GM21515 (cell line): ENCODE measurements at regions not wholly inside any gene's neighbourhood (a gene's known extent, or its start where the extent isn't known, plus 50 kb on each side); places are given as distances from the start of the nearest gene placed in this dataset.

Experiments used
- ATAC-seq: cut with Tn5 transposase; IDR thresholded peaks from one replicate; pipeline ENCODE4 v1.9.1; 2021; ENCODE audit not compliant: unreplicated experiment

DNA sequence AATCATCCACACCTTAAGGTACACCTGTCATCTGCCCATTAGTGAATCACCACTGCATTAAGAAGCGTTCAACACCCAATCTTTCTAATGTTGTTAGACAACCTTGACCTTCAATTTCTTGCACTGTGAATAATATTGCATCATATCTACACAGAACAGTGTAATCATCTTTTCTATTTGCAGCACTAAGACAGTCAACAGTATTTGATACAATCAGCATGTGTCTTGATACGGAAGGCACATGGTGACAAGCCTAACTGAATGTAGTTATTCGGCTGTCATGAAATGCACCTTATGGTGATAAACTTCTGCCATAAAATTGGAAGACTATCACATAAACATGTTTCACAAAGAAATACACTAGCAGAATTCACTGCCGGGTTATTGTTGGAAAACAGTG, 253.9 kb upstream of the THRB start:
- ATAC-seq, result no peak

DNA sequence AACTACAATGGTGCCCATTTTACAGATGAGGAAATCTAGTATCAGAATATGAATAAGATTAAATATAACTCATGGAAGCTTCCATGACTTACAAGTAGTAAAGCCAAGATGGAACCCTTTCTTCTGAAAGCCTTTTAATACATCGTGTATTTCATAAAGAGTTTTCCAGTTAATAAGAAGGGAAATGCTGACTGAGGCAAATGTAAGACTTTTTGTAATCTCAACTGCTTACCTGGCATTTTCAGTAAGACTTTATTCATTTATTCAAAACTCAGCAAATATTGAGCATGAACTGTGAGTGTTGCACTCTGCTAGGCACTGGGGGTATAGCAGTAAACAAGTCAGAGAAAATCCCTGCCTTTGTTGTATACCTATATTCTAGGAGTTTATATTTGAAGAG, 256.4 kb upstream of the THRB start:
- no peak for ATAC-seq

DNA sequence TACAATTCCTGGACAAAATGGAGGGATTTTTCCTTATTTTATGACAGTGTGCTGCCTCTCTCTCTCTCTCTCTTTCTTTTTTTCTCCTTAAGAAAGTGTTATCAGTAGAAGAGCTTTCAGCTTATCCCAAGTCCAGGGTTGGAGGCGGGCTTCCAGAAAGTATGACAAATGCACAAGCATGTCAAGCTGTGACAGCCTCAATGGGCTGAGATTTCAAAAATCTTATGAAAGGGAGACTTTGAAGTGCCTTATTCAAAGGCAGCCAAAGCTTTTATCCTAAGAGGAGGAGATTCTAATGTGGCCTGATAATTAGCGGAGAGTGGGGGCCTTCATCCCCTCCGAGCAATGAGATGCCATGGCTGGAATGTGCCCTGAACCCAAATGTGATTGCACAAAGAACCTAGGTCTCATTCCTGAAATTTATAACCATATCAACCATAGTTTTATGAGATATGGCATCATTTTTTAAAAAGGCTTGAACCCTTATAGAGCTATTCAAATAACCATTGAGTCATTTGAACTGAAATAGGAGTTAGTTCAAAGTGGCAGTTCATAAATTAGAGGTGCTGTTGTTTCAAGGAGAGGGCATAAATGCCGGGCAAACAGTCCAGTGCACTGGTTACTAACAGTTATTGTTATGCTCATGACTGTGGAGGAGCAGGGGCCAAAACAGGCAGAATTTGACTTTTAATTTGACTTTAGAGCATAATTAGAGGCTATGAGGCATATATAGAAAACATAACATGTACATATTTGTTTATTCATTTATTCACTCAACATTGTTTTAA, 261.6 kb upstream of the THRB start:
- no peak for ATAC-seq

DNA sequence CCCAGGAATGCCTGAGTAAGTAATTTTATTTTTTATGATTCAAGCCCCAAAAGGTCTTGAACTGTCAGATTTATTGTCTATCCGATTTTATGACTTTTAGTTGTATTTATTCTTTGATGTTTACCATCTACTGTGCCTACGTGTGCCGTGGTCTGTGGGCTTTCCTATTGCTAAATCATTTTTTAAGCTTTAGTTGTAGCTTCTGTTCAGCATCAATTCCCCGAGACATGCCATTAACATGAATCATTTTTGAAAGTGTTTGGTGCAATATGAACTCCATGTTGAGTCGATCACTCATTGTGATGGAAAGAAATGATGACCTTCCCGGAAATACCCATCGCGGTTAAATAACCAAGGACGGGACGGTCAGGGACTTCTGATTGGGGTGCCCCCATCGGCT, 268.7 kb upstream of the THRB start:
- ATAC-seq, result no peak

DNA sequence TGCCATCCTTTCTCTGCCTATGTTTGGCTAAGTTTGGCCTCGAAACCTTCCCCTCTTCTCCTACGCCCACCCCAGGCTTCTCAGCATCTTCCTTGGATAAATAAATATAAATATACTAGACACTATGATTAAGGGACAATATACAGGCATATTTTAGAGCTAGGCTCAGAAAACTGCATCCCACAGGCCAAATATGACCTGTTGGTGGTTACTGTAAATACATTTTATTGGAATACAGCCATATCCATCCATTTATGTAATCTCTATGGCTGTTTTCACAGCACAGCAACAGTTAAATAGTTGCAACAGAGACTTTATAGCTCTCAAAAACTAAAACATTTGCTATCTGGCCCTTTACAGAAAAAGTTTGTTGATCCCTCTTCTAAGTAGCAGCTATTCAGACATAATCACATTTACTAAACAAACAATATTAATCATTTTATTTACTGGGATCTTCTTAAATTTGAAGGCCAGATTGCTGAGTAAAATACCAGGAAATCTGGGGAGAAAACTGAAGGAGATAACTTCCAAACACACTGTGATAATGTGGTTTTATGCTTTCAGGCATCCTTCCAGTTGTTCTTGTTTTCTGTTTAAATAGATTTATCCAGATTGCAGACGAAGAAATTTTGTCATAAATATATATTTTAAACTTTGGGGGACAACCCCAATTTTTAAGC, 269.7 kb upstream of the THRB start:
- no peak for ATAC-seq

DNA sequence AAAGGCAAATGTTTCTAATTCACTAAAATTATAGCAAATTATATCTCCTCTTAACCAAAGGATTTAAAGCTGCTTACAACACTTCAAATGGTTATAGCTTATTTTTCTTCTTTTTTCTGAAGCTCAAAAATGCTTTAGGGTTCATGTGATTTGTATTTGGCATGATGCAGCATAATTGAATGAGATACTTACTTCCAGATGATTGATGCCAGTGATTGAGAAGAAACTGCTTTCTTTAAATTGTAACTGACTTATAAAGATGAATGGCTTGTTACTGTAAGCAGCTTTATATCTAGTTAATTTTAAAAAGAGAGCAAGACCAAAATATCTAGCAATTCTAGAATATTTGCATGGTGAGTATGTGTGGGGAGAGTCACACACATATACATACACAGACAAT, 270.7 kb upstream of the THRB start:
- no peak for ATAC-seq

DNA sequence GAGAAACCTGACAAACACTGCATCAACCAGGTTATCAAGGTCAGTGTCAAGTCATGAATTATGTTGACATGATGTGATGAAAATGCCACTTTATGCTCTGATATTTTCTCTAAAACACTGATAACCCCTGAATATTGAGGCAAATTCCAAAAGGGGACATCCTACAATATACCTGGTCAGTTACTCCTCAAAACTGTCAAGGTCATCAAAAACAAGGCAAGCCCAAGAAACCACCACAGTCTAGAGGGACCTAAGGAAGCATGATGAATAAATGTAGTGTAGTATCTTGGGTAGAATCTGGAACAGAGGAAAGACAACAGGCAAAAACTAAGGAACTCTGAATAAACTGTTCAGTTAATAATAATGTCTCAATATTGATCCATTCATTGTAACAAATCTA, 275.3 kb upstream of the THRB start:
- no peak for ATAC-seq

DNA sequence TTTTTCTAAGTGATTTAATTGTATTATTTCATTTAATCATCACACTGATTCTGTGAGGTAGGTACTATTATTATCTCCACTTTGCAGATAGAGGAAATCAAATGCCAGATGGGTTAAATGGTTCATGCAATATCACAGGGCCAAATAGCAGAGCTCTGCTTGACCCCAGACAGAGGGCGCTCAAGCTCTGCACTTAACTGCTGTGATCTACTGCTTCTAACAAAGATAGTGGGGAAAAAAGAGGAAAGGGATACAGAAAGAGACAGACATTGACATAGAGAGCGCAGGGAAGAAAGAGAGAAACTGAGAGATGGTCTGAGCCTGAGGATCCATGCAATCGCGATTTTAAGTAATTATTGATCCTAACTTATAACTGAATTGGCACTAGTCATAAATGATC, 279.1 kb upstream of the THRB start:
- no peak for ATAC-seq

DNA sequence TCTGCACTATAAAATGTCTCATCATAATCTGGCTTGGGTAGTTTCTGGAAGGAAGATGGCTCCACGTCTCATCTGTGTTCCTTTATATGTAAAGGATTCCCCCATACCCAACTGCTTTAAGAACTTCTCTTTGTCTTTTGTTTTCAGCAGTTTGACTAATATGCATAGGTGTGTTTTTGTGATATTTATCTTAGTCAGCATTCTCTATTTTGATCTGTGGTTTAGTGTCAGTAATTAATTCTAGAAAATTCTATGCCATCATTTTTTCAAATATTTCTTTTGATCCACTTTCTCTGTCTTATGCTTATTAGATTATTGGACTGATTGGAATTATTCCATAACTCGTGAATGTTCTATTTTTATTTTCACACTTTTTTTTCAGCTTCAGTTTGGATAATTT, 286.3 kb upstream of the THRB start:
- ATAC-seq, result no peak

DNA sequence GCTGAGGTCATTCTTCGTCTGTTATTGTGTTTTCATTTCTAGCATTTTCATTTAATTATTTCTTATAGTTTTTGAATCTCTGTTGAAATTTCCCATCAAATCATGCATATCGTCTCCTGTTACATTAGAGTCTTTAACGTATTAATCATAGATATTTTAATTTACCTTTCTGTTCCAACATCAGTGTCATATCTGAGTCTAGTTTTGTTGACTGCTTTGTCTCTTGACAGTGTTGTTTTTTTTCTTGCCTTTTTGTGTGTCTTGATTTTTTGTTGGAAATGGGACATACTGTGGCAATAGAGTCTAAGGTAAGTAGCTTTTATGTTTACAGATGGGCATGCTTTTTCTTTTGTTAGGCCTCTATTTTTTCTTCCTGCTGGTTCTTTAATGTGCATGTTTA, 286.8 kb upstream of the THRB start:
- ATAC-seq, result no peak

DNA sequence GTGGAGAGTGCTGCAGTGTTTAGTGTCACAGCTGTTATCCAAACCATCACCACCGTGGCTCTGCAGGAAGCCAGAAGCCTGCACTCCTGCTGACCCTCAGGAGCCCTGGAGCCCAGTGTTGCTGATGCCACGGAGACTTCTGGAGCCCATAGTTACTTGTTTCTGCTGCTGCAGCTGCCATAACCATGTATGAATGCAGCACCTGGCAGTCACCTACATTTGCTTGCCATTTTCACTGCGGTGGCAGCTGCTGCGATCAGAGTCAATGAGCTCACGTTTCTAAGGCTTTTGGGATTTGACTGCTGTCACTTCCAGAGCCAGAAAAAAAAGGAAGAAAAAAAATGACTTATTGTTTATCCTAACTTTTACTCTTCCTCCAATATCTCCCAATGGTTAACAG, 299.2 kb upstream of the THRB start:
- no peak for ATAC-seq

DNA sequence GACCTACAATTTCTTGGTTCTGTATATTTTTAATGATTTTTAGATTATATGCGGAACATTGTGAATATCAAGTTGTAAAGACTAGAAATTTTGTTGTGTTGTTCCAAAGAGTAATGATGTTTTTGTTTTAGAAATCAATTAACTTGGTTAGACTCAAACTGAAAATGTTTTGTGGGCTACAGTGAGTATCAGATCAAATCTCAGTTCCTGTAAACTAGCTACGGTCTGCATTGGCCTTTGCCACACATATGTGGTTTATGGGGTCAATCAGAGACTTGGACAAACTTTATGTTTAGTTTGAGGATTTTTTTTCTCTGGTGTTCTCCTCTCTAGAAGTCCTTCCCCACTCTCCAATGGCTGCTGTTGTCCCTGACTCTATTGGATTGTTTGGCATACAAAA, 308.0 kb upstream of the THRB start:
- peak; percentile 96 for ATAC-seq

DNA sequence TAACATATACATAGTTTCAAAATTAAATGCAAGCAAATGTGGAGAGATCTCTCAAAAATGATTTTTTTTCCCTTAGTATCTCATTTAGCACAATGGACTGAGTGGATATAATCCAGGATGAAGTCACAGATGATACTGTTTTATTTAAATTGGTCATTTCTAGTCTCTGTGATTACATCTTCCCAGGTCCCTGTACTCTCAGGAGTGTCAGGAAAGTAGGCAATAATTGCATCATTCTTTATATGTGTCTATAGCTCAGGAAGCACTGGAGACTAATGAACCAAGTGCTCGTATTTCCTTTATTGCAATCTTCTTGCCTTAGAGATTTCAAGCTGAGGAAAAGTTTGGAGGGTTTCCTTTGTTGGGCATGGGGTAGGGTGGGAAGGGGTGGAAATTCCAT, 309.4 kb upstream of the THRB start:
- no peak for ATAC-seq

DNA sequence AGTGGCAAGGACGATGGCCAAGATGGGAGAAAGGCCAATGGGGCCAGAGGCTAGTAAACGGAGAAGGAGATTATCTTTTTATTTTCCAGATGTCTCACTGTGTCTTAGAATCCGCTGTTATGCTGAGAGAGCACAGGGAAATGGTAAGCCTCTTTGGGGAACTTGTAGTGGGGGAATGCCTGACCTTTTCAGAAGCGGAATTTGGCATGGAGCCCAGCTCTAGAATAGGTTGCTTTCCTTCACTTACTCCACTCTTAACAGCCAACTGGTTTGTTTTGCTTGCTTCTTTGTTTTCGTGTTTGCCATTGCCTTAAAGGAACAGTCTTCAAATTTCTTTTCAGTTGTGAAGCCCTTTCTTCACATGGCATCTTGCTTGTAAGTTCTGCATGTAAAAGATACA, 316.2 kb upstream of the THRB start:
- no peak for ATAC-seq

DNA sequence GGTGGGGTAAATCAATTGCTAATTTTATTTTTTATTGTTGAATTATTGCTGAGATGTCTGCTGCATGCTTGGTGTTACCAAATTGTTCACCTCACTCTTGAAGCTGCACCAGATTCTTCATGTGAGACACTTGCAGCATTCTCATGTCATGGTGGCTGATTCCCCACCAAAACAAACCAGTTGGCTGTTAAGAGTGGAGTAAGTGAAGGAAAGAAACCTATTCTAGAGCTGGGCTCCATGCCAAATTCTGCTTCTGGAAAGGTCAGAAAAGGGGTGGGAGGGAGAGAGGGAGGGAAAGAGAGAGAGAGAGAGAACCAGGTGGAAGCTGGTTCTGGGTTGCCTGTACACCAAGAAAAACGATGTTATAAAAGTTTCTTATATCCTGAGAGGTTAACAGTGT, 317.5 kb upstream of the THRB start:
- no peak for ATAC-seq

DNA sequence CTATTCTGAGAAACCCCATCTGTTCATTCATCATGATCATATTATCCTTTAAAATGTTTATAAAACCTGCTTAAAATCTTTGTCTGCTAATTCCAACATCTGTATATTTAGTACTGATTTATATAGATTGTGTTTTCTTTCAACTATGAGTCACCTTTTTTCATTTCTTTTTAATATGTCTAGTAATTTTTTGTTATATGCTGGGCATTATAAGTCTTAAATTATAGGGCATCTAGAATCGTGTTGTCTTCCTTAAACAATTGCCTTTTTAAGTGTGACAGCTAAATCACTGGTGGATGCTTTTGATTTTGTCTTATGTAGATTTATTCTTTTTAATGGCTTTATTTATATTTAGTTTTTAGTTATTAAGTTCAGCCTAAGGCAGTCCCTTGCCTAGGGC, 323.4 kb upstream of the THRB start:
- no peak for ATAC-seq

DNA sequence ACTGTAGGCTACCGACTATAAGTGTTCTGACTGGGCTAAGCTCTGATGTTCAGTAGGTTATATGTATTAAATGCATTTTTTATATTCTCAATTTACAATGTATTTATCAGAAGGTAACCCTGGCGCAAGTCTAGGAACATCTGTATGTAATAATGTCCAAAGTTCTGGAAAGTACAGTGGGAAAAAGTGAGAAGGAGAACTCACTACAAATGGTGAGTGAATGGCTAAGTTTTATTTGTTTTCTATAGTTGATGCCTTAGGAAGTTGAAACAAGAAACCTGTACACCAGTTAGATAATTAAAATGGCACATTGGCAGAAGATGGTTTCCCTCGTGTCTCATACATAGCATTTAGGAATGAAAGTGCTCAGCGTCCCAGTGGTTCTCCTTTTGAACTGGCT, 333.4 kb upstream of the THRB start:
- no peak for ATAC-seq

DNA sequence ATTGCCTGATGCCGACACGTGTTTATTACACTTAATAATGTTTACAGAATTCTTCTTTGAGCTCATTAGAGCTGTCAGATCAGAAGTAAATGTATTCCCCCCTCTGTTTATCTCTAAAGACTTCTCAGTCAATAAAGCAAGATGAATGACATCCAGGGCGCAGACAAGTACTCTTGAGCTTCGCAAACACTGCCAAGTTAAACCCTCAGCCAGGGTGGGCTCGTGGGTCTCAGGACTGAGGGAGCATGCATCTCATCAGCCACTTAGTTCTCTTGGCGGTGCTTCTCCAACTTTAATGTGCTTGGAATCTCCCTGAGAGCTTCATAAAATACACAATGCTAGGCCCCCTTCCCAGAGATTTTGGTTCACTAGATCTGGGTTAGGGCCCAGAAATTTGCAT, 333.9 kb upstream of the THRB start:
- ATAC-seq, result no peak

DNA sequence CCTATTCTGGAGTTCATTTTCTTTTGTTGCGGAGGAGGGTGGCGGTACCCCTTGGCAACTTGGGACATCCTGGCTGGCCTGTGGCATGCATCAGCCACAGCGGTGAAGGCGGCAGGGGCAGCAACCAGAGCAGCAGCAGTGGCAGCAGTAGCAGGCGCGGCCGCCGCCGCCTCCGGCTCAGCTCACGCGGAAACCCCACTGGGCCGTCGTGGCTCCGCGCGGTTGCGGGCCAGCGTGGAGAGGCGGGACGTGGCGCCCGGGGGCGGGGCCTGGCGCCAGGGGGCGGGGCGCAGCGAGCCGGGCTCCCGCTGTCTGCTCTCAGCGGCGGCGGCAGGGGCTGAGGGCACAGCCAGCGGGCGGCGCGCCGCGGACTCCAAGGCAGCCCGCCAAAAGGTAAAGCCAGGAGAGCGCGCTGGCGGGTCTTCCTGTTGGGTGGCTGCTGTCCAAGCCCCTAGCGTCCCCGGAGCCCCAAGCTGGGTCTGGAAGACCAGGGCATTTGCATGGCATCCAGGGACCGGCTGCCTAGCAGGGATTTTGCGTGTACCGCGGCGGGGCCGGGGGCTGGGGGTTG, 334.4 kb upstream of the THRB start:
- ATAC-seq, result no peak

DNA sequence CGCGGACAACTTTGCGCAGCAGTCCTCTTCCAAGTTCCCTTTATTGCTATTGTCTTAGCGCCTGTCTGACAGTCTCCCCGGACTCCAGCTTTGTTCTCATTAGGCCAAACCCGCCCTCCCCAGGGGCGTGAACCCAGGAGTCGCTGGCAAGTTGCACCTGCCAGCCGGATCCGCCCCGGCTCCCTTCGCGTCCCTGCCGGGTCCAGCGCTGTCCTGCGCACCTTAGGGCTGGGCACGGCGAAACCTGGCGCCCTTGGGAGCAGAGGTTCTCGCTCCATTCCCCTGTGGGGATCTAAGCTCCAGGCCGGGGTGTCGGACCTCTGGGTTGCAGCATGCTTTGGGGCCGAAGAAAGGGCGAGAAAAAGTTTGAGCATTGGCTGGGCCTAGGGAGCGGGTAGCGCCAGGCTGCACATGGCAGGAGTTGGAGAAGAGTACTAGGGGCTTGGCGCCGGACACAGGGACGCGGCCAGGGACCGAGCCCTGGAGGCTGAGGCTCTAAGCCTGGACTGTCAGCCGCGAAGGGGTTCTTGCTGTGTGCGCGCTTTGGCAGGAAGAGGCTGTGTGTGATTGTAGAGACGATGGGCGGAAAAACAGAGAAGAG, 335.1 kb upstream of the THRB start:
- ATAC-seq, result no peak

DNA sequence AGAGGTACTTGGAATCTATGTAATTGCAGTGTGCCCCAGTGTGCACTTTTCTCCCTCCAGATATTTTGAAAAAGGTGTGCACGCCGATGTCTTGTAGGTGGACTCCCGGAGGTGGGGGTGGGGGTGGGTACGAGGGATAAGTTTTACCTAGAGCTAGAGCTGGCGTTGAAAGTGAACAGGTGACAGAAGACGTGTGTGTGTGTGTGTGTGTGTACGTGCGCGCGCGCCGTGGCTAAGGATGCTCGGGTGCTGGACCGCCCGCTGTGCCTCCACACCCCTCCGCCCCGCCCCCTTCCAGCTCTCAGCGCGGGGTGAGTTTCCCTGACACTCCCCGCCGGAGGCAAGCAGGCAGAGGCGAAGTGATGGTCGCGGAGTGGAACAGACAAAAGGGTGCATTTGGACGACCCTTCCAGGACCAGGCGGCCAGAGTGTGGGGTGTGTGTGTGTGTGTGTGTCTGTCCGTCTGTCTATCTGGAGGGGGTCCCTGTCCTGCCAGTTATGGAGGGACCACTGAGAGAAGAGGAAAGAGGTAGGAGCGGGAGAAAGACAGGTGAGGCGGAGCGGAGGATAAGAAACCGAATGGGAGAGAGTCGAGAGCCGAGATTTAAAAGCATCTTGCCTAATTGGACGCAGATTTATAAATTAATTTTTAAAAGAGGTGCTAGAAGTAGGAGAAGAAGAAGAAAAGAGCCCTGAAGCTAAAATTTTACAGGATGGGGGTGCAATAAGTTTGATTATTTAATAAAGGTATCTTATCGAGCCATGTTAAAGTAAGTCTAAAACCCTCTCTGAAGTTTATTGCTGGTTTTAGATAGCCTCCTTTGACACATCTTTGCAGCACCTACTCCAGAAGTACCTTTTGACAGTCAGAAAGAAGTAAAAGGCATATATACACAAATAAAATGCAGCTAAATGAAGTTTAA, 335.8 kb upstream of the THRB start:
- ATAC-seq, result no peak
